Kasumi-1 (cell line): ENCODE measurements at regions not wholly inside any gene's neighbourhood (a gene's known extent, or its start where the extent isn't known, plus 50 kb on each side); places are given as distances from the start of the nearest gene placed in this dataset.

Experiments used
- DNase-seq, 2 experiments: peaks; one replicate each; lab custom pipeline; 2025; lab: John Stamatoyannopoulos, UW

DNA sequence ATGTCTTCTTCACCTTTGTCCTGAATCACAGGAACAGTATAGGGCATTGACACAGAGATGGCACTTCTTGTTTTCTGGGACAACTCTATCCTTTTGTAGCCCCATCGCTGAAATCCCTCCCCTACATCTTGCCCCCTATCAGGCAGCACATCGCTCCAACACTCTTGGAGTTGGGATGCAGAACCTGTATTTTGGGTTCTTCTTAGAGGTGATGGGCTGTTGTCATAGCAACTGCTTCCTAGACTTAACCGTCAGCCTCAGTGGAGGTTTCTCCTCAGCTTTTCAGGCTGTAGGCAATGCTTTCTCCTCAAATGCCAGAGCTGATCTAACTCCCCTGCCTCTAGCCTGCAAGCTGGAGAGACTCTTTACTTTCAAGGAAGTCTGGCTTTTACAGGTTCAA, 99.9 kb upstream of the SPRED2 start:
- DNase-seq = no peak

DNA sequence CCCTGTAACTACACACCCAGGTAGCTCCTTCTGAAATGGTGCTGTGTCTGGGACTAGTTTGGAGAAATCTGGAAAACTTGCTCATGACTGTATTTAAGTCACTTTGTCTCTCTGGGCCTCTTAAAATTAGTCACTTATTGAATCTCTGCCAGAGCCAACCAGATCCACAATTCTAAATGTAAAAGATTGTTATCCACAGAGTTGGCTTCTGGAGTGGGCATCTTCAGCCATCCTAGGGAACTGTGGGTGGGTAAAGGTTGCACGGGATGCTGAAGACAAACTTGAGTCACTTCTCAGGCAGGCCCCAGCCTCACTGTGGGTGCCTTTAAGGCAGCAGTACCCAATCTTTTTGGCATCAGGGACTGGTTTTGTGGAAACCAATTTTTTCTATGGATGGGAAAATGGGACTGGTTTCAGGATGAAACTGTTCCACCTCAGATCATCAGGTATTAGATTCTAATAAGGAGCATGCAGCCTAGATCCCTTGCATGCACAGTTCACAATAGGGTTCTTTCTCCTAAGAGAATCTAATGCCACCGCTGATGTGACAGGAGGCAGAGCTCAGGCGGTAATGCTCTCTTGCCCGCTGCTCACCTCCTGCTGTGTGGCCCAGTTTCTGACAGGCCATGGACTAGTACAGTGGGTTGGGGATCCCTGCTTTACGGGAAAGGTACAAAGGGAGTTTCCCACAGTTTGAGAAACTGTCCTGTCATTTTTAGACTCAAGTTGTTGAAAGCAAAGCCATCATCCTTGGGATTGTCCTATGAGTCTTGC, 98.3 kb upstream of the SPRED2 start:
- no peak for DNase-seq

DNA sequence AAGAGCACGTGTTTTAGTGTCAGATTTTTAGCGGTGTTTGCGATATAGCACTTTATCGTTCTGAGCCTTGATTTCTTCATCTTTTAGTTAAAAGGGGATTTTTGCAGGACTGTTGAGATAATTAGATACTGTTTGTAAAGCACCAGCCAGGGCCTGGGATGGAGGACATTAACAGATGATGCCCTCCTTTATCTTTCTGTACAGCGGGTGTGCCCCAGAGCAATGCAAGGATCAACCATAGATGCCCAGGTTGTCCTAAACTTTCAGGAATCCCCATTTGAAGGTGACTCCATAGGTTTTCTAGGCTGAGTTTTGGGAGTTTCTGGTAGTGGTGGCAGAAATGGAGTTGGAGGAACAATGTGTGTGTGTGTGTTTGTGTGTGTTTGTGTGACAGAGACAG, 97.0 kb upstream of the SPRED2 start:
- DNase-seq = no peak

DNA sequence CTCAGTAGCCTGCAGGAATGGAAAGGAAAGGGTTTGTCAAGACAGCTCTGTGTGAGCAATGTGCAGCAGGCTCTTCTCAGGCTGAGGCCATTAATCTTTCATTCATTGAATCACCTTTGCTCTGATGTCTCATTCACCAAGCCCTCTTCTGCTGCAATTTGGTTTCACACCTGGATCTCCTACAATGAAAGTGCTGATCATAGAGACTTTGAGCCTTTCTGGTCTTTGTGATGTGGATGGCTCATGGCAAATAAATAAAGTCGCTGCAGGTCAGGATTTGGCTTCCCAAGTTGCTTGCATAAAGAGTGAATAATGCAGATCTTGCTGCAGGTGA, 95.8 kb upstream of the SPRED2 start:
- DNase-seq = no peak

DNA sequence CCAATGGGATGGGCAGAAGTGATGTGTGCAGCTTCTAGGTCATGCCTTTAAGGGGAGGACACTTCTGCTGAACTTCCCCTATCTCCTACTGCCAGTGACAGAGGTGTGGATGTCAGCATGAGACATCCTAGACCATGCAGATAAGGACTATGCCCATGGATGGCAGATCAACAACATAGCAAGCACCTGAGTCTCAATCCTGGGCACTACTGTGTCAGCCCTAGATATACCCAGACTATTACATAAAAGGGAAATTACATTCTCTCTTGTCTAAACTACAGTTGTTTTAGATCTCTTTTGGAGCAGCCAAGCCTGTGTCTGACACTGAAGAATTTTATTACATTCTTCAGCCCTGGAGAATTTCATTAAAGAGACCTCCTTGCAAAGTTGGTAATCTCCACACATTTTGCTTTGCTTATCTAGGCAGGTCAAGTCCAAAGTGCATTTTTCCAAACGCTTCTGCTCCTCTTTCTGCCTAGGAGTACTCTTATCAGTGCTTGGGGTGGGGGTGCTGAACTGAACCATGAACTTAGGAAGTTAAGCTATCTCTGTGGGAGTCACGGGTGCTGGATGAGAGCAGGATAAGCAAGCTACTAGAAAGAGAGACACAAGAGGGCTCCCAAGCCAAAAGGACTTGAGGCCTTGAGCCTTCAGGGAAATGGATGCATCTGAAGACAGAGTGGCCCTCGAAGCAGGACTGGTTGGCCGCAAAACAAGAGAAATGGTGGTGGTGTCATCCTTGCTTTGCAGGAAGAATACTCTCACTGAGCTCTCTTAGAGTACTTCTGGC, 95.2 kb upstream of the SPRED2 start:
- no peak for DNase-seq

DNA sequence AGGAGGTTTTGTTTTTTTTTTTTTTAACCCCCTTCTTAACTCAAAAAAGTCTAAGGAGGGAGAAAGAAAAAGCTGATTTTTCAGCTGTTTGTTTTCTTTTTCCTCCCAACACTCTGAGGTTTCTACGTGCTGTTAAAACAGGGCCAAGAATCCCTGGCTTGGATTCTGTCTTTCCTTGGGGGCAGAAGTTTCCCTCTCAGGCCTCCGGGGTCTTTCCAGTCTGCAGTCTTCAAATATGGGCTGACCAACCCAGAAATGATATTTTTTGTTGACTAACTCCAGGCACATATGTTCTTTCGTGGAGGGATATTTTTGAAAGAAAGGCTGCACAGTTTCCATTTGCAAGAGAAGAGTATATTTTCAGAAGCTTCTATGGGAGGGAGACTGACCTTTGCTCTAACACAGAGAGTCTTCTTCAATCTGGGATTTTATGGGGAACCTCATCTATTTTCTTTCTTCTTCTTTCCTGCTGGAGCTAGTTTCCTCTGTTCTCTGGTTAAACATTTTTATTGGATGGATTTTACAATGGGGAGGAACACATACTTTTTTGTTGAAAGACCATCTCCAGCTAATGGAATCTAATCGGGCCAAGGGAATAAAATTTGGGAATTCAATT, 93.3 kb upstream of the SPRED2 start:
- no peak for DNase-seq

DNA sequence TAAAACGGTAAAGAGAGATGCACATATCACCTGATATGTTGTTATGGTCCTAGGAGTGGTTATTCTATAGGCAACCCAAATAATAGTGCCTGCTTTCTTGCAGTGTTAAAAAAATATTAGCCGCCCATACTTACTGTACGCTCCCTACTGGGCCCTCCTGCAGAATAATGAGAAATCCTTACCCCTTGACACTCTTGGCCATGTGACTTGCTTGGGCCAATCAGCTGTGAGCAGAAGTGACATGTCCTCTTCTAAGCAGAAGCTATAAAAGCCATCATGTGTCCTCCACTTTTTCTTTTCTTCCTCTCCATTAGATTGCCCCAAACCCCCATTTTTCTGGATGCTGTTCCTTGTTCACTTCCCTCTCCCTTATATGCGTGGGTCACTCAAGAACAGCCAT, 90.5 kb upstream of the SPRED2 start:
- DNase-seq = no peak

DNA sequence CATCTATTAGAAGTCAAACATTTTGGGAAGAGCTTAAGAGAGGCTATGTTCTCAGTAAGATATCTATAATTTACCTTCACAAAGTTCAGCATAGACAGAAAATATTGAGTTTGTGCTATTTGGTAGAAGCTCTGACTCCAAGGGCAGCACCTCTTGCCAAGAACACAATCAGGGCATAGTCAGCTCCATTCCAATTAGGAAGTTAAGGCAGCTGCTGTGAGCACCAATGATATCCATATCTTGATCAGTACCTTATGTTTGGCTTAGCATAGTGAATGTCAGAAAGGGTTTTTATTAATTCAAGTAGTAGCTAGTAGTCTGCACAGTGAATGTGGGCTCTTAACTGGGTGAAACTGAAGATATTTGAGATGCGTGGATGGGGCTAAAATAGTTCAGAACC, 86.4 kb upstream of the SPRED2 start:
- DNase-seq = no peak

DNA sequence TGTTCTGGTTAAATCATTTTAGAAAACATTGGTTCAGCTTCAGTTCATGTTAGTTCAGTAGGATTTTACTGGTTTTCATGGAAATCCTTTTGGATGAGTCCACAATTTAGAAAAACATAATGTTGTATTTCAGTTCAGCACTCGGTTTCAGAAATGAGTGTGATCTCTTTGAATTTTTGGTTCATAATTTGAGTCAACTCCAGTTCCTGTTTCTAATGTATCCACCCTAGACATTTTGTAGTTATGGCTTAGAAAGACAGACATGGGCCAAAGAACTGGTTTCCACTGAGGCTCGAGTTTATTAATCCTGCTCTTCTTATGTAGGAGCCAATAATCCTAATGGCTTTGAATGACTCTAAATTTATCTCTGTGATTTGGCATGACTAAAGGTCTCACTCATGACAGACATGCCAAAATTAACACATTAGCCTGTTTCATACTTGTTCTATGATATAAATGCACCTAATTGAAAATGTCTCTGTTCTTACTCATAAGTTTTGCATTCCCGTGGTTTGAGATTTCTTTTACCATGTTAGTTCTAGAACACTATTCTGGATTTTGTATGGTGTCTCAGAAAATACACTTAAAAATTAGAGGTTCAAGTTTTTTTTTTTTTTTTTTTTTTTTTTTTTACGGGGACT, 82.3 kb upstream of the SPRED2 start:
- no peak for DNase-seq

DNA sequence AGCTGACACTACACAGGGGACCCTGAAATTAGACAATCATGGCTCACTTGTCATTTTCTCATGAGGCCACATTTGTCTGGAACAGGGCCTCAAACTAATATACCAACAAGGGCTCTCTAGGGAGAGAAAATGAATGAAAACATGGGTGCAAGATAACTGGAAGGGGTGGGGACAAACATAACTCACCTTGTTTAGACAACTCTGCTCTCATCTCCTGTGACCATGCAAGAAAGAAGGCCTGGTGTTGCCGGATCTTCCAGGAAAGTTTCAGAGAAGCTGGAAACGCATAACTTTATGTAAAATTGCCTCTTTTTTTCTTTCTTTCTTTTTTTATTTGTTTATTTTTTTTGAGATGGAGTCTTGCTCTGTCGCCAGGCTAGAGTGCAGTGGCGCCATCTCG, 80.4 kb upstream of the SPRED2 start:
- no peak for DNase-seq

DNA sequence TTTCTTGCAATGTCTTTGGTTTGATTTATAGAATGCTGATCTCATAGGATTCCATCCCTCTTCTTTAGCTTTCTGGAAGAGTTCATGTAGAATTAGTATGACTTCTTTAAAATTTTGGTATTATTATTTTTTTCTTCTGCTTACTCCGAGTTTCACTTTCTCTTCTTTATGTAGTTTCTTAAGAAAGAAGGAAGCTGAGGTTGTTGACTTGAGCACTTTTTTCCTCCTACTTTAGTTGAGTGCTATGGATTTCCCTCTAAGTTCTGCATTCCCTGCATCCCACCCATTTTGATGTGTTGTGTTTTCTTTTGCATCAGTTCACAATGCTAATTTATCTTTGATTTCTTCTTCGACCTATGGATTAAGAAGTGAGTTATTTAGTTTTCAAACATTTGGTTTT, 78.9 kb upstream of the SPRED2 start:
- DNase-seq = no peak

DNA sequence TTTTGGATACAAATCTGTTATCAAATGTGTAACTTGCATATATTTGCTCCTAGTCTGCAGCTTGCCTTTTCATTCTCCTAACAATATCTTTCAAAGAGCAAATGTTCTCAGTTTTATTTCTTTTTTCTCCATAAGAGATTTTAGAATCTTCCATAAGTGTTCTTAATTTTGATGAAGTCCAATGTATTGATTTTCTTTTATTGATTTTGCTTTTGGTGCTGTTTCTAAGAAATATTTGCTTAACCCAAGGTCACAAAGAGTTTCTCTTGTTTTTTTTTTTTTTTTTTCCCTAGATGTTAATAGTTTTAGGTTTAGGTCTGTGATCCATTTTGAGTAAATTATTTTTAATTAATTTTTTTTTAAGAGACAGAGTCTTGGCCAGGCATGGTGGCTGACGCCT, 75.8 kb upstream of the SPRED2 start:
- no peak for DNase-seq

DNA sequence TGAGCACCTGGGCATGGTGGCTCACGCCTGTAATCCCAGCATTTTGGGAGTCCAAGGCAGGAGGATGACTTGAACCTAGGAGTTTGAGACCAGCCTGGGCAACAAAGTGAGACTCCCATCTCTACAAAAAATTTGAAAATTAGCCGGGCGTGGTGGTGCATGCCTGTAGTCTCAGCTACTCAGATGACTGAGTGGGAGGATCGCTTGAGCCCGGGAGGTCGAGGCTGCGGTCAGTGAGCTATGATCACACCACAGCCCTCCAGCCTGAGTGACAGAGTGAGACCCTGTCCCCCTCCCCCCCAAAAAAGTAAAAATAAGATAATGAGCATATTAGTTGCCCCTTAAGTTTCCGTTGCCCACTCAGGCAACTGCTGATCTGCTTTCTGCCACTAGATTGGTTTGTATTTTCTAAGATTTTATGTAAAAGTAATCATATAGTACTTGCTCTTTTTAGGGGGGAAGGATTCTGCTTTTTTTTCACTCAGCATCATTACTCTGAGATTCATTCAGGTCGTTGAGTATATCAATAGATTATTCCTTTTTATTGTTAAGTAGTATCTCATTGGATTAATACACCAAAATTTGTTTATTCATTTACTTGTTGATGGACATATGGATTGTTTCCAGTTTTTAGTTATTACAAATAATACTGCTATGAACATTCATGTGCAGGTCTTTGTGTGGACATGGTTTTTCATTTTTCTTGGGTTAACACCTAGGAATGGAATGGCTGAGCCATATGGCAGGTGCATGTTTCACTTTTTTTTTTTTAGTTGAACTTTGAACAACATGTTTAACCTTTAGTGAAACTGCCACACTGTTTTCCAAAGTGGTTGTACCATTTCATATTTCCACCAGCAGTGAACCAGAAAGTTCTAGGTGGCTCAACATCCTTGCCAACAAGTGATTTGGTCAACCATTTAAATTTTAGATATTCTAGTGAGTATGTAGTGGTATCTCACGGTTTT, 75.0 kb upstream of the SPRED2 start:
- no peak for DNase-seq

DNA sequence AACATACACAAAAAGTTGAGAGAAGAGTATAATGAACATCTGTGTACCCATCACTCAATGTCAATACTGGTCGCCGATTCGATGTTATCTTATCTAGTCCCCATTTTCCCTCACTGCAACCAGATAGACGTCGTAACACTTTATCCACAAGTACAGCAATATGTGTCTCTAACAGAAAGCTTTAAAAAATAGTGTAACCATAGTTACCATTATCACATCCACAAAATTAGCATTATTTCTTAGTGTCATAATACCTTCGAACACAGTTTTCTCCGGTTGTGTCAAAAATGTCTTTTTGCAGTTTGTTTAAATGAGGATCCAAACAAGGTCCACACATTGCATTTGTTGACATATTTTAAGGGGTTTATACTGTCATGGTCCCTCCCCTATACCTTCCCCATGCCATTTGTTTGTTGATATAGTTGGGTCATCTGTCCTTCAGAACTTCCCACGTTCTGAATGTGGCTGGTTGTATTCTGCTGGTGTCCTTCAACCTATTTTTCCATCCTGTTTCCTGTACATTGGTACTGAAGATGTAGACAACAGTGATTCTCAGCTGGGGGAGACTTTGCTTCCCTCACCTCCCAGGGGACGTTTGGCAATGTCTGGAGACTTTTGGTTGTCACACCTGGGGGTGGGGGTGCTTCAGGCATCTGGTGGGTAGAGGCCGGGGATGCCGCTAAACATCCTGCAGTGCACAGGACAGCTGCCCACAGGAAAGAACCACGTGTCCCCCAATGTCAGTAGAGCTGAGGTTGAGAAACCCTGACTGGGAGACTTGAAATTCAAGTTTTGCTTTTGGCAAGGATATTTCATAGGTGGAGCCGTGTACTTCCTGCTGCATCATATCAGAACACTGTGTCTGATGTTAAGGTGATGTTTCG, 72.7 kb upstream of the SPRED2 start:
- DNase-seq = no peak

DNA sequence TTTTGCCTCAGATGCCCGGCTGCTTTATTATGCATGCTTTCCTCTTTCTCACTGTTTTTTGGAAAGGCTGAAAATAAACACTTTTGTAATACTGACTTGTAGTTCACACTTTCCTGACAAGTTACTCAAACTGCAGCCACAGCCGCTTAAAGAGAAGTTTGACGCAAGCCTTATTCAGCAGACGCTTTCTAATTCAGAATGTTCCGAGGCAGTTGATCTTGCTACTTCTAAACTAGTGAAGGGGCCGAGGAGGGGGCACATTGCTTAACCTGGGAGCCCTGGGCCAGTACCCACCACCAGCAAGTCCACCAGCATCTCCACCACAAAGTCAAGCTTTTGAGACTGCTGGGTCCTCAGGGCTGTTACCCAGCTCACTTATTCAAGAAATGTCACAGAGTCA, 71.8 kb upstream of the SPRED2 start:
- DNase-seq = no peak

DNA sequence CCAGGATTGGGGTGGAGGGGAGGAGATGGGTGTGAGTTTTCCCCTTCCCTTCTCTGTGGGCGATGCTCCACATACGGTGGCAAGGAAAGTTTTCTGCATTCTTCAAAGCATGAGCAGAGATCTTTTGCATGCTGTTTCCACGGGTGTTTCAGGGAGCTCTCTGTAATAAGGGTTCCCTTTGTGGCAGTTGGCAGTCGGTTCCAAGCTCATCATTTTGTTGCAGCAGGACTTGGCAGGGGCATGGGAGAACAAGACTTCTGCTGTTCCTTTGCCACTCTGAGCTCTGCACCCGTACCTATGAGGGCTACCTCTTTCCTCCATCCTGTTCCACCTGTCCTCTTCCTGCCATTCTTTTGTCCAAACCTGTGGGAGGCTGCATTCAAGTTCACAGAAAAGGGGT, 71.3 kb upstream of the SPRED2 start:
- DNase-seq = no peak

DNA sequence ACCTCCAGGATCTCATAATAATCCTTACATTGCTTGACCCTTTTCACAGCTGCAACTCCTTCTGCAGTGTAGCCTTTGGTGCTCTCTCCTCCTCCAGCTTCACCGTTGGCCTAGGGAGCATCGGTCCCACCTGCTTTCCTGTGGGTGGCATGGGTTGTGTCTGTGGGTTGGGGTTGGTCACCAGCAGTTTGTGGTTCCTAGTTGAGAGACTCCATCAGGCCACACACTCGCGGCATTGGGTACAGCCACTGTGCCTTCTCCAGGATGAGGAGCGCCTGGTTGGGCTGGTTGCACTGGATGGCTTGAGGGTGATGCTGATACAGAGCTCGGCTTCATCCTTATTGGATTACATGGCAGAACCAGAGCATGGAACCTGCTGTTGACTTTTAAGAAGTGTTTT, 69.4 kb upstream of the SPRED2 start:
- DNase-seq = no peak

DNA sequence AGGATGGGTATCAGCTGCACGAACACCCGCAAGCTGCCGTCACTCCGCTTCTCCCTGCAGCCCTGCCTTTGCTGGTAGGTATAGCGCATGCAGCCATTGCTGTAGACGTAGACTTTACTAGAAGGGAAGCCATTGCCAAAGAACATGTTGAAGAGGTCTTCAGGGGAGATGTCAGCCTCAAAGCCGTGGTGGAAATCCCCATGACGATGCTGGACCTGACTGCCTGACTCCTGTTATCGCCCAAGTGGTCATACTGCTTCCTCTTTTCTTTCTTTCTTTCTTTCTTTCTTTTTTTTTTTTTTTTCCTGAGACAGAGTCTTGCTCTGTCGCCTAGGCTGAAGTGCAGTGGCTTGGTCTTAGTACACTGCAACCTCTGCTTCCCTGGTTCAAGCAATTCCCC, 68.7 kb upstream of the SPRED2 start:
- DNase-seq = no peak

DNA sequence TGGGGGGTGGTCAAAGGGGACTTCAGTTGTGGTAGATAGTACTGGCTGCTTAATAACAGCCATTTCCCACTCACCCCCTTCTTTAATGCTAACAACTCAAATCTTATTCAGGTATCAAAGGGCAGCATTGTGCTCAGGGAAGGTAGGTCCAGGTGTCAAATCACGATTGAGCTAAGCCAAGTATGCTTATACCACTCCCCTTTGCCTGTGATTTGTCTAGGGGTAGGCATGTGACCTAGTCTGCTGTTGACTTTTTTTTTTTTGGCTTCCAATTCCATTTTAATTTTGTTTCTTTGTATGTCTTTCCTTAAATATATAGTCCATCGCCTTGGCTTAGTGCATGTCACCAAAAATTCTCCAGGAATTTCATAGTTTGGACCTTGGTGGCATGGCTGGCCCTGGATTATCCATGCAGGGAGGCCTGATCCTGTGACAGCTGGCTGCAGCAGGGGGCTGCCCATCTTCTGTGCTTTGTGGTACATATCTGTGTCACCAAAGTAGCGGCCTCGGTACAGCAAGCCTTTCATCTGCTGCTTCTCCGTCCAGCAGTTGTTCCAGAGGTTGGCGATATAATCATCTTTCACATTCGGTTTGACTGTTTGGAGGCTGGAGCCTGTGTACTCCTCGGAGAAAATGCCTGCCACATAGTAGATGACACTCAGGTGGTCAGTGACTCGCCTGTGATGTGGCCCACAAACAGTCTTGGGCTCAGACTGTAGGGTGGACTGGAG, 68.1 kb upstream of the SPRED2 start:
- DNase-seq = no peak

DNA sequence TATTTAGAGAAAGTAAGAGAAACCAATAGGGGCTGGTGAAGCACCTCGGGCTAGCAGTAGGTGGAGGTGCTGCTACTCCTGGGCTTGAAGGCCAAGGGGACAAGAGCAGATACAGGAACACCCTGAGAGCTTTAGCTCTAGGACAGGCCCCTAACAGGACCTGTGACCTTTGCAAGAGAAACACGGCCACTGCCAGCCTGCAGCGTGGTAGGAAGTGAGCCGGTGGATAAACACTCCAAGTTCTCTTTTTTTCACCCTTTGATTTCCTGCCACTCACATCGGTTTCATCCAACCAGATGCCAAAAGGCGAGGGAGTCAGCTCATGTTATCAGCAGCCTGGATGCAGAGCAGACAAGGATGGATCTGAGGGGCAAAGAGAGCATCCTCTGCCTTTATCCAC, 66.8 kb upstream of the SPRED2 start:
- peak; percentile 23 to 37 for DNase-seq
